OCI-LY7 (cell line): ENCODE measurements at regions not wholly inside any gene's neighbourhood (a gene's known extent, or its start where the extent isn't known, plus 50 kb on each side); places are given as distances from the start of the nearest gene placed in this dataset.

Experiments used
- CTCF ChIP-seq: fragments of 200-600 bp; sonication (generic); conservative IDR thresholded peaks from 2 replicates; pipeline ENCODE4 v1.5.1; 2014; ENCODE audit warnings: mild to moderate bottlenecking, antibody characterized with exemption, low read length, moderate library complexity, mixed read lengths
- EZH2phosphoT487 ChIP-seq: fragments of 200-600 bp; sonication (generic); IDR thresholded peaks from 2 replicates; pipeline ENCODE4 v1.6.1; 2018; ENCODE audit warnings: low read depth, borderline replicate concordance, mild to moderate bottlenecking, mixed run types, antibody characterized with exemption, low read length, moderate library complexity, mixed read lengths

DNA sequence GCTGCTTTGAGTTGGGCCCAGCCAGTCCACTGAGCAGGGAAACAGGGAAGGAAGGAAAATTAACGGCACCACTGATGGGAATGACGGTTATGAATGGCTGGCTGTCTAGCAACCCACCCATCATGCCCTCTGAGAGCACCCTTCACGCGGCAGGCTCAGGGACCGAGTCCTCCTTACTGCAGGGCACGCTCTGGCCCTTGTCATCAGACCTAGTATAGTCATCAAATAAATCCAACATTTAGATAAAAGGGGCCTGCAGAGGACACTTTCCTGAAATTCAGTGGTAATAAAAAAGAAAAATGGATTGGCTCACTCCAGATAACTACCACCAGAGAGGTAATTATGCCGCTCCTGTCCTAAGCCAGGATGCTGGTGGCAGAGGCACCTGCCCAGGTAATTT is 509.4 kb downstream of the MATN1 start:
- TF ChIP-seq CTCF (no peak), EZH2phosphoT487 (no peak)
